DOHH2 (cell line): ENCODE measurements at regions not wholly inside any gene's neighbourhood (a gene's known extent, or its start where the extent isn't known, plus 50 kb on each side); places are given as distances from the start of the nearest gene placed in this dataset.

ENCODE experiments used
- H3F3A ChIP-seq: fragments of 200-600 bp; sonication (generic), shearing (Covaris generic); 2 replicates; pipeline ENCODE4 v1.6.0; 2016; ENCODE audit warnings: antibody characterized with exemption, mild to moderate bottlenecking; ENCODE audit not compliant: control insufficient read depth, insufficient read depth
- H3K27ac ChIP-seq: fragments of 200-600 bp; sonication (generic); 2 replicates; pipeline ENCODE4 v1.5.1; 2014; ENCODE audit warnings: low read depth, mild to moderate bottlenecking, low read length, moderate library complexity
- H3K27me3 ChIP-seq: fragments of 200-600 bp; sonication (generic); 2 replicates; pipeline ENCODE4 v1.6.1; 2014; ENCODE audit warnings: mild to moderate bottlenecking, low read length, mixed read lengths; ENCODE audit not compliant: control insufficient read depth
- H3K36me3 ChIP-seq: fragments of 200-600 bp; sonication (generic); 2 replicates; pipeline ENCODE4 v1.6.1; 2014; ENCODE audit warnings: mild to moderate bottlenecking, low read length, moderate library complexity, mixed read lengths; ENCODE audit not compliant: control insufficient read depth
- H3K4me1 ChIP-seq: fragments of 200-600 bp; sonication (generic); 2 replicates; pipeline ENCODE4 v1.6.1; 2014; ENCODE audit warnings: mild to moderate bottlenecking, low read length, mixed read lengths; ENCODE audit not compliant: control insufficient read depth
- H3K4me2 ChIP-seq: fragments of 200-600 bp; sonication (generic); 2 replicates; pipeline ENCODE4 v1.6.0; 2014; ENCODE audit warnings: mild to moderate bottlenecking, low read length, moderate library complexity
- H3K4me3 ChIP-seq: fragments of 200-600 bp; sonication (generic); 2 replicates; pipeline ENCODE4 v1.5.1; 2014; ENCODE audit warnings: mild to moderate bottlenecking, low read length, mixed read lengths
- H3K79me2 ChIP-seq: fragments of 200-600 bp; sonication (generic); 2 replicates; pipeline ENCODE4 v1.6.1; 2014; ENCODE audit warnings: mild to moderate bottlenecking, low read length, mixed read lengths; ENCODE audit not compliant: control insufficient read depth
- H3K9me2 ChIP-seq: fragments of 200-600 bp; sonication (generic); replicated peaks from 2 replicates; pipeline ENCODE4 v1.6.1; 2014; ENCODE audit warnings: mild to moderate bottlenecking, low read length, mixed read lengths; ENCODE audit not compliant: control insufficient read depth
- H3K9me3 ChIP-seq: fragments of 200-600 bp; sonication (generic); 2 replicates; pipeline ENCODE4 v1.6.1; 2014; ENCODE audit warnings: antibody characterized with exemption, low read length, mixed read lengths; ENCODE audit not compliant: control insufficient read depth, insufficient read depth
- H4K20me1 ChIP-seq: fragments of 200-600 bp; sonication (generic); 2 replicates; pipeline ENCODE4 v1.6.0; 2014; ENCODE audit warnings: low read depth, mild to moderate bottlenecking, antibody characterized with exemption, low read length, moderate library complexity; ENCODE audit not compliant: control insufficient read depth, insufficient read depth
- EZH2phosphoT487 ChIP-seq: fragments of 200-600 bp; sonication (generic); IDR thresholded peaks from 2 replicates; pipeline ENCODE4 v1.6.1; 2017; ENCODE audit warnings: borderline replicate concordance, mild to moderate bottlenecking, antibody characterized with exemption, low read length, moderate library complexity, mixed read lengths
- TF ChIP-seq, protein P1 (sequence below): fragments of 200-600 bp; sonication (generic); IDR thresholded peaks from one replicate; pipeline ENCODE4 v1.5.1; 2014; ENCODE audit warnings: antibody characterized with exemption, mild to moderate bottlenecking, low read depth, low read length; ENCODE audit not compliant: poor library complexity, severe bottlenecking

DNA sequence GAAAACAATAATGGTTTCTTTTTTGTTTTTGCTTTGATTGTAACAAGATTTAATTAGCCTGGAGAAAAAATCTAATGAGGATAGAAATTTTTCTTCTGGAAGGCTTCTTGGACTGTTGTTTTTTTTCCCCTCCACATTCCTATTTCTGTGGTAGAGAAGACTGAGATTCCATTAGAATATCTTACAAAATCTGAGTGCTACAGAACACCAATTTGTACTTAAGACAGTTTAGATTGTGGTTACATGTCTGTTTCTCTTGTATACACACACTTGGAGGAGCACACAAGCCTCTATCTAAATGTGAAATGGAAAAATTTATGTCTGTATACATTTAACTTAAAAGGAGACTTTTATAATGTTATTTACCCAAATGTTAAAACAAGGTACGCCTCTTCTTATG, 176.9 kb upstream of the ARSJ start:
- Histone ChIP-seq H3K79me2 (no peaks in the 10 kb centered on the region), H3K9me2 (no peaks in the 10 kb centered on the region), H3K9me3 (no peaks in the 10 kb centered on the region), H3F3A (no peaks in the 10 kb centered on the region), H3K4me1 (no peaks in the 10 kb centered on the region), H3K27ac (no peak overlapping the region), H3K27me3 (no peaks in the 10 kb centered on the region), H4K20me1 (no peaks in the 10 kb centered on the region), H3K4me3 (no peak overlapping the region), H3K4me2 (no peak overlapping the region), H3K36me3 (no peaks in the 10 kb centered on the region)
- no peak for TF ChIP-seq EZH2phosphoT487
- TF ChIP-seq, protein P1, sequence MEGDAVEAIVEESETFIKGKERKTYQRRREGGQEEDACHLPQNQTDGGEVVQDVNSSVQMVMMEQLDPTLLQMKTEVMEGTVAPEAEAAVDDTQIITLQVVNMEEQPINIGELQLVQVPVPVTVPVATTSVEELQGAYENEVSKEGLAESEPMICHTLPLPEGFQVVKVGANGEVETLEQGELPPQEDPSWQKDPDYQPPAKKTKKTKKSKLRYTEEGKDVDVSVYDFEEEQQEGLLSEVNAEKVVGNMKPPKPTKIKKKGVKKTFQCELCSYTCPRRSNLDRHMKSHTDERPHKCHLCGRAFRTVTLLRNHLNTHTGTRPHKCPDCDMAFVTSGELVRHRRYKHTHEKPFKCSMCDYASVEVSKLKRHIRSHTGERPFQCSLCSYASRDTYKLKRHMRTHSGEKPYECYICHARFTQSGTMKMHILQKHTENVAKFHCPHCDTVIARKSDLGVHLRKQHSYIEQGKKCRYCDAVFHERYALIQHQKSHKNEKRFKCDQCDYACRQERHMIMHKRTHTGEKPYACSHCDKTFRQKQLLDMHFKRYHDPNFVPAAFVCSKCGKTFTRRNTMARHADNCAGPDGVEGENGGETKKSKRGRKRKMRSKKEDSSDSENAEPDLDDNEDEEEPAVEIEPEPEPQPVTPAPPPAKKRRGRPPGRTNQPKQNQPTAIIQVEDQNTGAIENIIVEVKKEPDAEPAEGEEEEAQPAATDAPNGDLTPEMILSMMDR: no peak

DNA sequence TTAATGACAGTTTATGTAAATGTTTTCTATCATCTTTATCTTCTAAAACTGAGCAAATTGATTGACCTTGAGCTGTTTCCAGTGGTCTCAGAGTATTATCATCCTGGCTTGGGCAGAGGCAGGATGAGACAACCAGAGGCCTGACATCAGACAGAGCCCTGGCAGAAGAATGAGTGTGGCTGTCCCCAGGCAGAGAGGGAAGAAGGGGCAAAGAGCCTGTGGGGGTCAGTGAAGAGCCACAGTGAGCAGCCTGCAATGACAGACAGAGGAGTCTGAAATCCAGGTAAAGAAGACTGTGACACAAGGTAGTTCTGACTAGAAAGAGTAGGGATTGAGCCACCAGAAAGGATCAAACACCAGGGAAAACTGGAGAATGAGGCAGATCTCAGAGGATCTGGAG, 182.4 kb upstream of the ARSJ start:
- no peak overlapping the region for H3K4me3 ChIP-seq
- no peak overlapping the region for H3K4me2 ChIP-seq
- TF ChIP-seq, protein P1: no peak
- no peak for TF ChIP-seq EZH2phosphoT487
- H3K4me1 ChIP-seq: no peaks in the 10 kb centered on the region
- H3K27me3 ChIP-seq: no peaks in the 10 kb centered on the region
- H3K9me2 ChIP-seq: no peaks in the 10 kb centered on the region
- no peaks in the 10 kb centered on the region for H3K79me2 ChIP-seq
- no peaks in the 10 kb centered on the region for H3K36me3 ChIP-seq
- no peaks in the 10 kb centered on the region for H4K20me1 ChIP-seq
- no peaks in the 10 kb centered on the region for H3F3A ChIP-seq
- no peak overlapping the region for H3K27ac ChIP-seq
- H3K9me3 ChIP-seq: no peaks in the 10 kb centered on the region

DNA sequence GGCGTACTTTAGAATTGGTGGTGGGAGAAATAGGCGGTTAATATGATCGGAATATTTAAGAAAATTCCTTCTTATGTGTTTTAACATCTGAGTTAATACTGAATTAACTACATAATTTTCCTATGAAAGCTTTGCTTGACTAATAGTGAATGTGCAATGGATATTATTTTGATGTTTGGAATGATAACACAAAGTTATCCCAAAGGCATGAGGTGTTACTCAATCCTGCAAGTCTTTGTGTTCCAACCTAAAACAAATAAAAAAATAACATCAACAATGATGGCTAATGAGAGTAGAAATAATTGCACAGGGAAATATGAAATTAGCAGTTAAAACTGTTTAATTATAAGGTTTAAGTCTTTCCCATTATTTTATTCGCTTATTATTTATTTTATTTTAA, 183.6 kb upstream of the ARSJ start:
- no peak overlapping the region for H3K4me2 ChIP-seq
- TF ChIP-seq, protein P1: no peak
- TF ChIP-seq EZH2phosphoT487: no peak
- no peaks in the 10 kb centered on the region for H3K36me3 ChIP-seq
- H3K4me1 ChIP-seq: no peaks in the 10 kb centered on the region
- H3K9me2 ChIP-seq: no peaks in the 10 kb centered on the region
- no peaks in the 10 kb centered on the region for H3K27me3 ChIP-seq
- no peaks in the 10 kb centered on the region for H3K79me2 ChIP-seq
- no peak overlapping the region for H3K4me3 ChIP-seq
- H3F3A ChIP-seq: no peaks in the 10 kb centered on the region
- H4K20me1 ChIP-seq: no peaks in the 10 kb centered on the region
- H3K27ac ChIP-seq: no peak overlapping the region
- no peaks in the 10 kb centered on the region for H3K9me3 ChIP-seq

DNA sequence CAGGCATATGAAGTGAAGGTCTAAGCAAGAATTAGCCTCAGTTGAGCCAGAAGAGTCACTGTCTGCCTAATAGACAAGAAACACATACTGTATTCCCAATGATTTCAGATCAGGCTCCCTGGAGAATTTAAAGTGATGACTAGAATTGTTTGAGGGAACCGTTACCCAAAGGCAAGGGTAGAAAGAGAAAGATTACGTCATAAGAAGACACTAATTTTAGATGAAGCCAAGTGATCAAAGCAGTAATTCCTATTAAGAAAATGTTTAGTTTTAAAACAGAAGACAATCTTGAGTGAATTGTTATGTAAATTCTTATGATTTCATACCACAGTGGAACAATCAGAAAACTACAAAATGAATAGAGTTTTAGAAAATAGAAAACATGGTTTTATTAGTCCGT, 194.5 kb upstream of the ARSJ start:
- Histone ChIP-seq H4K20me1 (no peaks in the 10 kb centered on the region), H3K27ac (no peak overlapping the region), H3K4me3 (no peak overlapping the region), H3F3A (no peaks in the 10 kb centered on the region), H3K9me3 (no peaks in the 10 kb centered on the region), H3K79me2 (no peaks in the 10 kb centered on the region), H3K9me2 (no peaks in the 10 kb centered on the region), H3K27me3 (no peaks in the 10 kb centered on the region), H3K4me2 (no peak overlapping the region), H3K36me3 (no peaks in the 10 kb centered on the region), H3K4me1 (no peaks in the 10 kb centered on the region)
- TF ChIP-seq EZH2phosphoT487: no peak
- TF ChIP-seq, protein P1: no peak
